MM.1S (cell line): ENCODE measurements at regions not wholly inside any gene's neighbourhood (a gene's known extent, or its start where the extent isn't known, plus 50 kb on each side); places are given as distances from the start of the nearest gene placed in this dataset.

Source experiments
- DNase-seq: peaks from one replicate; pipeline ENCODE4 v3.0.0-alpha.2; 2015
- H2AFZ ChIP-seq: fragments of 300-600 bp; sonication (generic); 2 replicates; pipeline ENCODE4 v1.6.0; 2016; ENCODE audit warnings: antibody characterized with exemption, low read length
- H3F3A ChIP-seq: fragments of 300-600 bp; sonication (generic); 2 replicates; pipeline ENCODE4 v1.6.1; 2016; ENCODE audit warnings: mild to moderate bottlenecking, antibody characterized with exemption, low read length, moderate library complexity, mixed read lengths; ENCODE audit not compliant: insufficient read depth
- H3K27ac ChIP-seq: fragments of 300-600 bp; sonication (generic); 2 replicates; pipeline ENCODE4 v1.5.1; 2016; ENCODE audit warnings: mild to moderate bottlenecking, low read length
- H3K27me3 ChIP-seq: fragments of 300-600 bp; sonication (generic); replicated peaks from 2 replicates; pipeline ENCODE4 v1.6.0; 2016; ENCODE audit warnings: low read length; ENCODE audit not compliant: insufficient read depth
- H3K36me3 ChIP-seq: fragments of 300-600 bp; sonication (generic); replicated peaks from 2 replicates; pipeline ENCODE4 v1.6.1; 2016; ENCODE audit warnings: mild to moderate bottlenecking, low read length, mixed read lengths; ENCODE audit not compliant: insufficient read depth
- H3K4me1 ChIP-seq: fragments of 300-600 bp; sonication (generic); 2 replicates; pipeline ENCODE4 v1.6.1; 2016; ENCODE audit warnings: low read length, mixed read lengths
- H3K4me2 ChIP-seq: fragments of 300-600 bp; sonication (generic); 2 replicates; pipeline ENCODE4 v1.6.0; 2016; ENCODE audit warnings: low read depth, low read length
- H3K4me3 ChIP-seq: fragments of 300-600 bp; sonication (generic); 2 replicates; pipeline ENCODE4 v1.5.1; 2016; ENCODE audit warnings: low read length, mixed read lengths
- H3K79me2 ChIP-seq: fragments of 300-600 bp; sonication (generic); 2 replicates; pipeline ENCODE4 v1.6.1; 2016; ENCODE audit warnings: mixed run types, low read length, mixed read lengths
- H3K9ac ChIP-seq: fragments of 300-600 bp; sonication (generic); 2 replicates; pipeline ENCODE4 v1.6.1; 2016; ENCODE audit warnings: low read length, mixed read lengths
- H3K9me2 ChIP-seq: fragments of 300-600 bp; sonication (generic); replicated peaks from 2 replicates; pipeline ENCODE4 v1.6.1; 2016; ENCODE audit warnings: mild to moderate bottlenecking, low read length, mixed read lengths; ENCODE audit not compliant: insufficient read depth
- H3K9me3 ChIP-seq: fragments of 300-600 bp; sonication (generic); replicated peaks from 2 replicates; pipeline ENCODE4 v1.6.1; 2016; ENCODE audit warnings: mild to moderate bottlenecking, low read length, mixed read lengths; ENCODE audit not compliant: insufficient read depth
- H4K20me1 ChIP-seq: fragments of 300-600 bp; sonication (generic); 2 replicates; pipeline ENCODE4 v1.6.1; 2016; ENCODE audit warnings: mild to moderate bottlenecking, low read length, moderate library complexity, mixed read lengths; ENCODE audit not compliant: insufficient read depth
- CTCF ChIP-seq: fragments of 300-600 bp; sonication (generic); IDR thresholded peaks from 2 replicates; pipeline ENCODE4 v1.5.1; 2016; ENCODE audit warnings: antibody characterized with exemption, low read length, mixed read lengths
- EZH2 ChIP-seq: fragments of 300-600 bp; sonication (generic); optimal IDR thresholded peaks from 2 replicates; pipeline ENCODE3; 2017; ENCODE audit warnings: low read depth, mild to moderate bottlenecking, antibody characterized with exemption, low read length, mixed read lengths
- EZH2phosphoT487 ChIP-seq: fragments of 300-600 bp; sonication (generic); IDR thresholded peaks from 2 replicates; pipeline ENCODE4 v1.6.1; 2018; ENCODE audit warnings: antibody characterized with exemption, low read length

- peaks cover 23% of the 10 kb centered on the region for H3K4me1 ChIP-seq
- H2AFZ ChIP-seq, result no peak overlapping the region
- no peak overlapping the region for H3K4me2 ChIP-seq
- H3F3A ChIP-seq, result peaks cover 11% of the 10 kb centered on the region
- 0 out of 2 replicates have a peak, but pooled peaks cover 8% of the 10 kb centered on the region for H3K27me3 ChIP-seq
- TF ChIP-seq EZH2 (no peak), CTCF (no peak), EZH2phosphoT487 (no peak)
- H4K20me1 ChIP-seq, result no peaks in the 10 kb centered on the region
- H3K9ac ChIP-seq, result no peak overlapping the region
- no peaks in the 10 kb centered on the region for H3K9me2 ChIP-seq
- H3K36me3 ChIP-seq, result no peaks in the 10 kb centered on the region
- DNase-seq, result peak; percentile 31
- H3K9me3 ChIP-seq, result no peaks in the 10 kb centered on the region
- no peaks in the 10 kb centered on the region for H3K79me2 ChIP-seq
- H3K4me3 ChIP-seq, result no peak overlapping the region
- H3K27ac ChIP-seq, result no peak overlapping the region
Measured at GRCh38 chr5:124645396-124645795, 101.0 kb downstream of the ZNF608 start.

- Histone ChIP-seq H3K4me2 (no peak overlapping the region), H2AFZ (no peak overlapping the region), H3K9me3 (no peaks in the 10 kb centered on the region), H3K36me3 (no peaks in the 10 kb centered on the region), H3K9me2 (no peaks in the 10 kb centered on the region), H3K79me2 (no peaks in the 10 kb centered on the region), H3K4me1 (peaks cover 23% of the 10 kb centered on the region), H3K27me3 (0 out of 2 replicates have a peak, but pooled peaks cover 8% of the 10 kb centered on the region), H3K27ac (no peak overlapping the region), H3F3A (peaks cover 4% of the 10 kb centered on the region; the same call in 1 of the 2 replicates), H3K9ac (no peak overlapping the region), H4K20me1 (no peaks in the 10 kb centered on the region), H3K4me3 (no peak overlapping the region)
- DNase-seq, result no peak
- no peak for TF ChIP-seq CTCF
- no peak for TF ChIP-seq EZH2phosphoT487
- TF ChIP-seq EZH2, result no peak
Measured at GRCh38 chr5:124644582-124644981, 101.9 kb downstream of the ZNF608 start.

- H3K9ac ChIP-seq, result no peak overlapping the region
- 0 out of 2 replicates have a peak, but pooled peaks cover 8% of the 10 kb centered on the region for H3K27me3 ChIP-seq
- H3K36me3 ChIP-seq, result no peaks in the 10 kb centered on the region
- H3K27ac ChIP-seq, result no peak overlapping the region
- TF ChIP-seq EZH2phosphoT487 (no peak), EZH2 (no peak), CTCF (no peak)
- H3K4me1 ChIP-seq, result peaks cover 20% of the 10 kb centered on the region
- no peak overlapping the region for H3K4me3 ChIP-seq
- H3K9me2 ChIP-seq, result no peaks in the 10 kb centered on the region
- H3K79me2 ChIP-seq, result no peaks in the 10 kb centered on the region
- peaks cover 1% of the 10 kb centered on the region; the same call in 1 of the 2 replicates for H3F3A ChIP-seq
- H4K20me1 ChIP-seq, result no peaks in the 10 kb centered on the region
- no peaks in the 10 kb centered on the region for H3K9me3 ChIP-seq
- no peak for DNase-seq
- H3K4me2 ChIP-seq, result no peak overlapping the region
- no peak overlapping the region for H2AFZ ChIP-seq
Measured at GRCh38 chr5:124644138-124644537, 102.3 kb downstream of the ZNF608 start.
